Stimulated activated CD8-positive, alpha-beta memory T cell treated with anti-CD3 and anti-CD28 coated beads, Interleukin-2, amount 100 ng/mL, for 1 hour (primary cell): ENCODE measurements at regions not wholly inside any gene's neighbourhood (a gene's known extent, or its start where the extent isn't known, plus 50 kb on each side); places are given as distances from the start of the nearest gene placed in this dataset.
"Not testable (repeated sequence)": the region's sequence is repeated elsewhere in the genome, so short reads cannot be mapped to it uniquely, and the experiment has no call there.

Source experiments
- DNase-seq, 2 donors: peaks; one replicate each; pipeline ENCODE4 v3.0.0-alpha.2; 2020; ENCODE audit warnings: low read depth in 2 of 2

DNA sequence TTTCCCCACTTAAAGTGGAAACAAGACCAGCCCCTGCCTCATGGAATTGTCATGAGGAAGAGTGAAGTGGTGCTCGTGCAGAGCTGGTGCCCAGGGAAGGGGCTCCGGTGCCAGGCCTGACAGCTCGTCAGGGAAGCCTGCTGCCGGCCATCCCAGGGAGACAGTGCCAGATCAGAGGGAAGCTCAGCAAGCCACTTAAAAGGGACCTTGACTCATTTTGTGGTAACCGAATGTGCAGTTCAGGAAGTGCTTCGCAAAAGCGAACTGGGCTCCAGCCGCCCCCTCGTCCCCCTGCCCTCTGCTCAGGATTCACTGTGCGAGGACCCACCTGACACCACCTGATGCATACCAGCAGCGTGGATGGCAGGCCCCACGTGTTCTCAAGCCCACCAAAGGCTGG, 209.6 kb upstream of the PLGLB2 start:
- not testable (repeated sequence) for DNase-seq

DNA sequence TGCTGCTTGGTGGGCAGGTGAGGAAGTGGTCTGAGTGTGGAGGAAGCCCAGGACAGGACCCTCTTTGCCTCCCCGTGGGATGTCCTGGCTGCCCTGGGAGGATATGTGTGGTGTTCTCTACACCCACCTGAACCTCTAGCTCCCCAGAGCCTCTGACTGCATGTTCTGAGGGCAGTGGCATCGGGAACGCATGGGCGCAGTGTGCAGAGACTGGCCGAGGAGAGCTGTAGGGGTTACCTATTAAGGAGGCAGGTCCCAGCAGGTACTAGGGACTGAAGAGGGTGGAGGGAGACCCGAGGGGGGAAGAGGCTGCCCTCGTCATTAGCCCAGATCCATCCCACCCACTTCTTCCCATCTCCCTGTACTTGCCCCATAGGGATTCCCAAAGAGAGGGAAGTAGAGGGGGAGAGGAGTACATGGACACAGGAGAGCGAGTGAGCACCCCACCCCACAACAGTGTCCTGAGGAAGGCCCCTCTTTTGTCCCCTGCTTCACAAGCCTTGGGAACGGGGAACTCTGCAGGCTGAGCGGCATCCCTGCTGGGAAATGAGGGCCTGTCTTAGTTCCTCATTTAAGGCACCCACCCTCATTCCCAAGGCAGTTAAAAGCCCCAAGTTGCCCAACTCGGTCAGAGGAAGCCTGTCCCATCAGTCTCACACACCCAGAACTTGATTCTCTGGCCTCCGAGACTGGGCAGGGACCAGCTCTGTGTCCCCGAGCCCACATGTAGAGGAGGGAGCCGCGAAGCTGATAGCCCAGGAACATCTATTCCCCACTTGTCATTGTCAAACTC, 208.5 kb upstream of the PLGLB2 start:
- not testable (repeated sequence) for DNase-seq

DNA sequence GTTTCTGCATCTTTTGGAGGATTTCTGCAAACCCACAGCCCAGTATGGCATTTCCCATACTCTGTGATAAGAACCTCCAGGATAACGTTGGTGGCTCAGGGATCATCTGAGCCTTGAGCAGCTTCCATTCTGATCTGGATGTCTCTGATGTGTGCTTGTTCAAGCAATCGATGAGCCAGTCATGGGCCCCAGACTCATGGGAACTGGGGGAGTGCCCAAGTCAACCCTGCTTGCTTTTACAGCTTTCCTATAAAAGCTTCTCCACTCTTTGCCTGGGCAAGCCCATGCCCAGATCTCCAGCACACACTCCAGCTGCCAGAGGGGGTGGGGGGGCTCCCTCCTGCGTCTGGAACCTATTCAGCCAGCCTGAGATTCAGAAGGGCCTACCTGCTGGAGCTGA, 207.6 kb upstream of the PLGLB2 start:
- not testable (repeated sequence) for DNase-seq

DNA sequence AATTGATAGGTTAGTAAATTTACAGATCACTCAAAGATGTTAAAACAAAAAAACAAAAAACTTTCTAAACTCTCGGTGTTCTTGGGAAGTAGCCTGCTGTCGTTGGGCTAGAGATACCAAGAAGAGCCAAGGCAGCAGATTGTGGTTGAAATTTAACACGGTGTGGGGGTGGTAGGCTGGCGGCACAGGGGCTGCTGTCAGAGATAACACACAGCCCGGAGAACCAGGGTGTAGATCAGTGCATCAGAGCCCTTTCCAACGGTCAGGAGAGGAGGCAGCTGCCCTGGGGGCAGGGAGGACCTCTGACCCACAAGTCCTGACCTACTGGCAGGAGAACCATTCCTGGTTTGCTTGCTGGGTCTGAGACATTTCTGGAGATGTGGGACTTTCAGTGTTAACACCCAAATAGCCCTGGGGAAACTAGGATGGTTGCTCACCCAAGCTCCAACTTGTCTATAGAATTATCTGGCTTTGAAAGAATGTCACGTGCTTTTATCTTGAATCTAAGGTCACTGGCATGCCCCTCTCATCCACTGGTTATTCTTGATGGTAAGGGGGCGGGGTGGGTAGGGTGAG, 205.2 kb upstream of the PLGLB2 start:
- DNase-seq = not testable (repeated sequence)

DNA sequence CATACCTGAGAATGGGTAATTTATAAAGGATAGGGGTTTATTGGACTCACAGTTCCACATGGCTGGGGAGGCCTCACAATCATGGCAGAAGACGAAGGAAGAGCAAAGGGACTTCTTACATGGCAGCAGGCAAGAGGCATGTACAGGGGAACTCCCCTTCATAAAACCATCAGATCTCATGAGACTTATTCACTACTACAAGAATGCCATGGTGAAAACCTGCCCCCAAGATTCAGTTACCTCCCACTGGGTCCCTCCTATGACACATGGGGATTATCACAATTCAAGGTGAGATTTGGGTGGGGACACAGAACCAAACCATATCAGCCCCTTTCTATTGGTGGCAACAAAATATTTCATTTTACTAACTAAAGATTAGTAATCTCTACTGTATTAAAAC, 204.1 kb upstream of the PLGLB2 start:
- DNase-seq = not testable (repeated sequence)

DNA sequence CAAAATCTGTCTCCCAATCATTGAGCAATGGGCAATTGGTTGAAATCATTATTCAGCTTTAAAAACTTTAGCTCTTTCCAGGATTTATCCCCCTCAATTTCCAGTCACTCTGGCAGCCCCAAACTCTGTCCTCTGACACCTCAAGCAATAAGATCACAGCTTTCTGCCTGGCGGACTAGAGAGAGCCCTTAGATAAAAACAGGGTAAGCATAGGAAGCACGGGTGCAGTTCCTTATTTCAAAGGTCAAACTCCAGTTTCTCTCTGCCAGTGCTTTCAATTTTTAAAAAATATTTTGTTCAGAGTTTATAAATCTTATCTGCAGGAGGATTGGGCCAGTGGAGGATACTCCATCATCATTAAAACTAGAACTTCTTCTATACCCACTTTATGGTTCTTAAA, 200.8 kb upstream of the PLGLB2 start:
- not testable (repeated sequence) for DNase-seq

DNA sequence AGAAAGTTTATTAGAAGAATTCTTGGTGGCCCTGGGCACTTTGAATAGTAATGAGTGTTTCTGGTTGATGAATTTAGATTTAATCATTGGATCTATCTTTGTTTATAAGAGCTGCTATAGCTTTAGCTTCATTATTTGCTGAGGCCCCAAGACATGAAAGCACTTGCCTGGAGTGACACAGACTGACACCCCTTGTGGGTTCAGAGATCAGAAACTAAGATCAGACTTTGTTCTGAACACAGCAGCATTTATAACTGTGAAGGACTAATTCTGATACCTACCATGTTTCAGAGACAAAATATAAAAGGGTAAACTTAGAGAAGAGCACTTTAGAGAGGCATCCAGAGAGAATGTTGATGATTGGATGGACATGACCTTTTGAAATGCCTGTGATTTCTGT, 199.9 kb upstream of the PLGLB2 start:
- not testable (repeated sequence) for DNase-seq

DNA sequence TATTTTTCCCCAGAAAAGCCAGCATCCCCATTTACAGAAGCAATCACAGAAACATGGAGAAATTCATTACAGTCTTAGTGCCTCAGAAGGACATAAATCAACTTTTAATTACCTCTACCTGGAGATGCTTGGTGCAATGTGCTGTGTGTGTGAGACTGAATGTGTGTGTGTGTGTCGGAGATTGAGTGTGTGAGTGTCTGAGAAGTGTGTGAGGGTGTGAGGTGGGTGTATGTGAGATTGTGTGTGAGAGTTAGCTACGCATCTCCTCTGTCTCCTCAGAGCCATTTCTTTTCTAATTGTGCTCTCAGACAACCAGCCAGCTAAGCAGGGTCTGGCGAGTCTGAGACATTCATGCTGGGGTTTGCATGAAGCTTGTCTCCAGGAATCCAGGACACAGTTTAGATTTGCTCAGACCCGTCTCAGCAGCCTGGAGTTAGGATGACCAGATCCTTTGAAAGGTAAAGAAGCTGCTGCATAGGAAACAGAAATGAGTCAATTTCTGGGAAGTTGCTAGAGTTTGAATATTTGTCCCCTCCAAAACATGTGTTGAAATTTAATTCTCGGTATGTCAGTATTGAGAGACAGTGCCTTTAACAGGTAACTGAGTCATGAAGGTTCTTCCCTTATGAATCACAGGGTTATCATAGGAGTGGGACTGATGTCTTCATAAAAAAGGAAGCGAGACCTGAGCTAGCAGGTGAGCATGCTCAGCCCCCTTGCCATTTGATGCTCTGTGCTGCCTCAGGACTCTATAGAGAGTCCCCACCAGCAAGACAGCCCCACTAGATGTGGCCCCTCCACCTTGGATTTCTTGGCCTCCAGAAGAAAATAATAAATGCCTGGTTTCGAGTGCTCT, 199.0 kb upstream of the PLGLB2 start:
- DNase-seq = not testable (repeated sequence)

DNA sequence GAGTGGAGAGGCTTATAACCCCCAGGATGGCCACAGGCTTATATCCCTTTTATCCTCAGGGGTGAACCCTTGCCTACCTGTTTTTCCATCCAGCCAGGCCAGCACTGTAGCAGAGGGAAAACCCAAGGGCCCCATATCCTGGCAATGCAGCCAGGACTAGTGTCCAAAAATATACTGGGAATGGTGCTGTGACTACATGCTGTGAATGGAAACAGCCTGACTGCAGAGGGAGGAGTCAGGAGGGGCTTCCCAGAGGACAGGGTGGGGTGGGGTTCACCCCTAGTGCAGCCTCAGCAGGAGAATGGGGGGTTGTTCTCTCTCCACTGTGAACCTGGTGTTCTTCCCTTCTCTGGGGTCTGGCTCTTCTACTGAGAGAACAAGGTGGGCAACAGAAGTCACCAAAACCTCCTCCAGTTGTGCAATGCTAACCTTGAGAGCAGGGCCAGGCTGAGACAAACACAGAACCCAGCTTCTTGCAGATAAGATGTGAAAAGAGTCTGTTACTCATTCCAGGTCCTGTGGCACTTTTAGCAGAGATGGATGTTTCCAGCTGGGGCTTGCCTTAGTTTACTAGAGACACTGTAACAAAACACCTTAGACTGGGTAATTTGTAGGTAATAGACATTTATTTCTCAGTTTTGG, 198.2 kb upstream of the PLGLB2 start:
- DNase-seq = not testable (repeated sequence)

DNA sequence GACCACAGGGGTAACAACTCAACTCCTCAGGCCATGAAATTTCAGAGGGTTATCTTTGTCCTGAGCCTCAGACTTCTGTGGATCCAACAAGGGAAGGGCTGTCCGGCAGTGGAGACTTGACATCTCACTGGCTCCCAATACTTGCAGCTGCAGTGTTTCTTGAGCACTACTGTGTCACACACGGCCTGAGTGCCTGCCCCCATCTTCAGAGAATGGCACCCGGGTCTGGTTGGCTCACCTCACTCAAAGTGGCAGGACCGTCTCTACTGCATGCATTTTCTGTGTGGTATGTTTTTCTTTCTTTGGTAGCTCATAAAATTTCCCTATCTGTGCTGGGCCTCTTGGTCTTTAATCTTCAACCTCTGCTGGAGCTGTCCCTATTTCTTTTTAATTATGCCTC, 193.2 kb upstream of the PLGLB2 start:
- not testable (repeated sequence) for DNase-seq

DNA sequence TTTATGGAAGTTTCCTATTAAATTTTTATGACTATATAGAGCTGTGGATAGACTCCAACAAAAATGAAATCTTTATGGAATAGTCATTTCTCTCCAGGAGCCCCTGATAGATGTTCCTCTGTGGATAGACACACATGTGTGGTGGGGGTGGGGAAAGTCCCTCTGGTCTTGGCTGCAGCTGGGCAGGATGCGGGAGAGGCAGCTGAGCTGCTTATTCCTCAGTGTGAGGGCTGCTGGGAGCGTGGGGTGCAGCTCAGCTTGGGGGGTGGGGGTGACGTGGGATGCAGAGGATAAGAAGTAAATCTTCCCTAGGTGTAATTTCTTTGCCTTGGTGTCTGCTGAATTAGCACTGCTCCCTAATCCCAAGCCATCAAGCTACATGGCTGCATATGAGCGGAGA, 192.8 kb upstream of the PLGLB2 start:
- not testable (repeated sequence) for DNase-seq

DNA sequence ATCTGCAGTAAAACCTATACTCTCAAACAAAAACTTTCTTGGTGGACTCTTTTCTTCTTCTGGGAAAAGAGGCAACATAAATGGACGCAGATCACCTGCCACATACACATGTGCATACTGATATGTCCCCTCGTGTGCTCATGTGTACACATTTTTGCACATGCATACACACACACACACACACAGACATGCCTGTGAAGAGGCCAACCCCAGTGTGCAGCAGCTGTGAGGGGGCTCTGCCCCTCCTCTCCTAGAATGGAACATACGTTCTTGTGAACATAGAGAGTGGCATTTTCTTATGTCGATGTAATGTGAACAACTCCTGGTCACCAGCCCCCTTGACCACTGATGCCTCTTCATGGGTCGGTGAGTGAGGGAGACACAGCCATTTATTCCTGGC, 188.9 kb upstream of the PLGLB2 start:
- not testable (repeated sequence) for DNase-seq

DNA sequence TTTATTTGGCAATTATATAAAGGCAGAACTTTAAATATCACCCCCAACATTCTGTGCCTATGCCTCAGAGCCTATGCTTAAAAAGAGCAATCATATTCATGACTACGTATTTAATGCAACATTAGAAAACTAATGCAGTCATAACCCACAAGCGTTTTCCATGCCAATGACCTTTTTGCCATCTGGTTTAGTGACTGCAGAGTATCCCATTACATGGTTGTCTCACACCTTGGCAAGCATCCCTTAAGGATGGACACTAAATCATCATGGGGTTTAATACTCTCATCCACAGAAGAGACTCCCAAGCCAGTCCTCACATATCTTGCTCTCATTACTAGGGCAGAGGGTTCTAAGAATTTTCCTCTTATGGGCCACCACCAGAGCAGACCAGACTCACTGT, 188.2 kb upstream of the PLGLB2 start:
- DNase-seq = not testable (repeated sequence)

DNA sequence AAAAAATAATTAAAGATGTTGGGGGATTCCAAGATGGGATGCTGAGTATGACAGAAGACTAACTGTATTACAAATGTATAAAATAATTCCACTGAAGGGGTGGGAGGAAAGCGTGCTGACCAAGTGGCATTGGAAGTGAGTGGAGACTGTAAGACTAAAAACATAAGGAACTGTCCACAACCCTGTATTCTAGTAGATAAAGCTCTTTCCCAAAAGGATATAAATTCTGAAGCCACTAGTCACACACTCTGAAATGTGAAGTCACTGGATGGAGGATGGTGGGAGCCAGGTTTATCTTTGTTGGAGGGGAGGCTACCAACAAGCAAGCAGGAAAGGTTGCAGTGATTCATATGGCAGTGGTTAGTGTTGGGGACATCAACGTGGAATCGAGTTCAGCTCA, 182.8 kb upstream of the PLGLB2 start:
- not testable (repeated sequence) for DNase-seq

DNA sequence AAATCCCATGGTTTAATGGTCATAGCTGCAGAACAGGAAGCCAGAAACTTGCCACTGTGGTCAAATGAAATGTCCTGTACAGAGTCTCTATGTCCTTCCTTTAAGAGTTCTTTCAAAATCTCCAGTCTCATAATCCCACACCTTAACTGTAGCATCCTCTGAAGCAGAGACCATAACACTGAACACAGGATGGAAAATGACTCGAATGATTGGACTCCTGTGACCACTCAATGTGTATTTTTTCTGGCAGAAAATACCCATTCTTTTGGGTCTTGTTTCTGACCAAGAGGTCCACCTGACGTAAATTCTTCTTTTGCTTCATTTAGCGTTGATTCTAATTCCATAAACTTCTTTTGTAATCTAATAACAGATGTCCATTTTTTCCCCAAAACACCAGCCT, 181.4 kb upstream of the PLGLB2 start:
- not testable (repeated sequence) for DNase-seq

DNA sequence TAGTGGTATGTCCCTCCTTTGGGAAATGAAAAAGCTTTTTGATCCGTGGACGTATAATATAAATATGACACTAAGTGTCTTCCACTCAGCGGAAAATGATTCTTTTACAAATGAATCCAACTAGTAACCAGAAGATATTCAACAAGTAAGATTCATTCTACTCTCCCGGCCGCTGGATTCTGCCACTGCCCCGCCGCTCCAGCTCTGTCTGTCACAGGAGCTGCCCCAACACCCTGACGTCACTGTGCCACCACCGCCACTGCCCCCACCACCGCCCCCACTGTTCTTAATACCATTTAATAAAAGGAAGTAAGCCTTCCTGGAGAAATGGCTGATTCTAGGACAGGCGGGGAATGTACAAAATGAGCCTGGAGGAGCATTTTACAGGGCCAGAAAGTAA, 180.8 kb upstream of the PLGLB2 start:
- not testable (repeated sequence) for DNase-seq

DNA sequence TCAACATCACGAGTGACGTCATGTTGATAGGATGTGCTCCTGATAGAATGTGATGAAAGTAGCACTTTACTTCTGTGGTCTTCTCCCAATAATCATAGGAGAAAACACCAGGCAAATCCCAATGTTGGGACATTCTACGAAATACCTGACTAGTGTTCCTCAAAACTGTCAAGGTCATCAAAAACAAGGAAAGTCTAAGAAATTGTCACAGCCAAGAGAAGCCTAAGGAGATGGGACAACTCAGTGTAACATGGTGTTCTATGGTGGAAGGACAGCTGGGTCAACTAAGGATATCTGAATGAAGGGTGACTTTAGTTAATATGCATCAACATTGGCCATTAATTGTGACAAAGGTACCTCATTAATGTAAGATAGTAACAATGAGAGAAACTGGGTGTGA, 180.0 kb upstream of the PLGLB2 start:
- DNase-seq = not testable (repeated sequence)

DNA sequence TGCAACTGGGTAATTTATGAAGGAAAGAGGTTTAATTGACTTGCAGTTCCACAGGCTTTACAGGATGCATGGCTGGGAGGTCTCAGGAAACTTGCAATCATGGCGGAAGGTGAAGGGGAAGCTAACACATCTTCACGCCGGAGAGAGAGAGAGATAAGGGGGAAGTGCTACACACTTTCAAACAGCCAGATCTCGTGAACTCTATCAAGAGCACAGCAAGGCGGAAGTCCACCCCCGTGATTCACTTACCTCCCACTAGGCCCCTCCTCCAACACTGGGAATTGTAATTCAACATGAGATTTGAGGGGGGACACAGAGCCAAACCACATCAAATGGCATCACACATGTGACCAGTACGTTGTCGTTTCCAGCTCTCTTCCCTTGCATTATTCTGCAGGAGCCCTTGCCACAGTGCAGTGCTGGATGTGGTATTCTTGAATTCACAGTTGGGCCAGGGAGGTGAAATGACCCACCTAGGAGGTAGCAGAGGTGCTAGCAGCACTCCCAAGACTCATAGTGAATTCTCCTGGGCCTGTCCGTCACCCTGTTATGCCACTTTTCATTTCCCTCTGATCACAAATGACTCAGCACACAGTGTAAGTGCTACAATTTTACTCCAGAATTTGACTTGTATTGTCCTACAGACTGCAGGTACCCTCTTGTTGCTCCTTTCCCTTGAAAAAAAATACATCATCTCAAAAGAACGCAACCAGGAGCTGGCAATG, 179.2 kb upstream of the PLGLB2 start:
- DNase-seq = not testable (repeated sequence)

DNA sequence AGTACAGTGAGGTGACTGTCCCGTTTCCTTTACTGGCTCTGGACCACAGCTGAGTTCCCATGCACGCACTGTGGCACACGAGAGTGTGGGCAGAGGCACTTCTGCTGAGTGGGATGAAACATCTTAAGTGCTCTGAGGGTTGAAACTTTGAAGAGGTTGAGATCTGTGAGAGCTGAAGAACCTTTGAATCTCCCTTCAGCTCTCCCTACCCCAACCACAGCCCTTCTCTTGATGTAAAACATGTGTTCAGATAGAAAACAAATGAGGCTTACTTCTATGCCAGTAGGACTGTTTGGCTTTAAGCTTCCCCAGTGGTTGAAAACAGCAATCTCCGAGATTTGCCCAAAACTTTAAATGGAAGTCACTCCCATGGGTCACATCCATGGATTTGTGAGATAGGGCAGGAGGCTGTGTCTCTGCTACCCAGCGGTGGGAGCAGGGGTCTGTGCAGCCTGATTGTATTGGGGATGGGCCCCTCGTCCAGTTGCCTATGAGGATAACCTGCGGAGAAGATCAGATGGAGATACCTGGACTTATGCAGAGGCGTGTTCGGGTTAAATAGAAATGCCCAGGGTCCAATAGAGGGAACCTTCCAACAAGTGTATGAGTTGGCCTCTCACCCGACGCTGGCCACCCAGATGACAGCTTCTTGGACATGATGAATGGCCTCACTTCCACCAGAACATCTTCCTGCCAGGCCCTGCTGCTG, 178.0 kb upstream of the PLGLB2 start:
- DNase-seq = not testable (repeated sequence)

DNA sequence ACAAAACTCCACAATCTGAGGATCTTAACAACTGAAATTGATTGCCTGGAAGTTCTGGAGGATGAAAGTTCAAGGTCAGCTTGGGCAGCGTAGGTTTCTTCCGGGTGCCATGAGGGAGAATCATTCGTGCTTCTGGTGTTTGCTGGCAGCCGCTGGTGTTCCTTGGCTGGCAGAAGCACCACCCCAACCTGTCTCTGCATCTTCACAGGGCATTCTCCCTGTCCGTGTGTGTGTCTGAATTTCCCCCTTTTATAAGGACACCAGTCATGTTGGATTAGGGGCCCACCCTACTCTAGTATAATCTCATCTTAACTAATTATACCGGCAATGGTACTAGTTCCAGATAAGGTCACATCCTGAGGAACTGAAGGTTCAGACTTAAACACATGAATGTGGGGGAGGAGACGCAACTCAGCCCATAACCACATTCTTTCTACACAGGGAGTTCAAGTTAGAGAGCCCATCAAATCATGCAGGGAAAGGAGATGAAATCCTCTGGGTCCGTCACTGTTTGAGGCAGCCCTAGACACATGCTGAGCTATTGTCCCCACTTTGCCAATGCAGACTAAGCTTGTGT, 175.9 kb upstream of the PLGLB2 start:
- DNase-seq = not testable (repeated sequence)
